DND-41 (cell line): ENCODE measurements at regions not wholly inside any gene's neighbourhood (a gene's known extent, or its start where the extent isn't known, plus 50 kb on each side); places are given as distances from the start of the nearest gene placed in this dataset.

Source experiments
- EZH2 ChIP-seq: IDR thresholded peaks from 3 replicates; pipeline ENCODE4 v1.6.1; 2012; ENCODE audit warnings: borderline replicate concordance, low read depth, mild to moderate bottlenecking, moderate library complexity, low read length, inconsistent platforms; ENCODE audit not compliant: severe bottlenecking
- TF ChIP-seq, protein P1 (sequence below): IDR thresholded peaks from 2 replicates; pipeline ENCODE4 v1.5.1; 2012; ENCODE audit warnings: borderline replicate concordance, low read length, moderate library complexity, mild to moderate bottlenecking; ENCODE audit not compliant: poor library complexity, severe bottlenecking; ENCODE audit errors: extremely low read depth

DNA sequence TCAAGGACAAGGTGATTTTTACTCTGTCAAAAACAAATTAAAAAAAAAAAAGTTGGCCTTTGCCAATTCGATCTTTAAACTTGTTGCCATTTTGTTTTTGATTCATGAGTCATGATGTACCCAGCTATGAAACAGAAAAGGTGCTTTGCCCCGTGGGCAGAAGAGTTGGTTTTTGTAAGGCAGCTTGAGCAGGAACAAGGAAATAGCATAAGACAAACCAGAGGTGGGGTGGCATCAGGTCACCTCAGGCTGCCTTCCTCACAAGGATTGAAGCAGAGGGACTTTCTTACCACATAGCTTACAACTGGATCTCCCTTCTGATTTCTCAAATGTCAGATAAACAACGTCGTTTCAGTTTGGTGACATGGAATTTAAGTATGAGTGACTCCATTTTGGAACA is 123.8 kb downstream of the ARL4C start:
- TF ChIP-seq EZH2, result no peak
- TF ChIP-seq, protein P1, sequence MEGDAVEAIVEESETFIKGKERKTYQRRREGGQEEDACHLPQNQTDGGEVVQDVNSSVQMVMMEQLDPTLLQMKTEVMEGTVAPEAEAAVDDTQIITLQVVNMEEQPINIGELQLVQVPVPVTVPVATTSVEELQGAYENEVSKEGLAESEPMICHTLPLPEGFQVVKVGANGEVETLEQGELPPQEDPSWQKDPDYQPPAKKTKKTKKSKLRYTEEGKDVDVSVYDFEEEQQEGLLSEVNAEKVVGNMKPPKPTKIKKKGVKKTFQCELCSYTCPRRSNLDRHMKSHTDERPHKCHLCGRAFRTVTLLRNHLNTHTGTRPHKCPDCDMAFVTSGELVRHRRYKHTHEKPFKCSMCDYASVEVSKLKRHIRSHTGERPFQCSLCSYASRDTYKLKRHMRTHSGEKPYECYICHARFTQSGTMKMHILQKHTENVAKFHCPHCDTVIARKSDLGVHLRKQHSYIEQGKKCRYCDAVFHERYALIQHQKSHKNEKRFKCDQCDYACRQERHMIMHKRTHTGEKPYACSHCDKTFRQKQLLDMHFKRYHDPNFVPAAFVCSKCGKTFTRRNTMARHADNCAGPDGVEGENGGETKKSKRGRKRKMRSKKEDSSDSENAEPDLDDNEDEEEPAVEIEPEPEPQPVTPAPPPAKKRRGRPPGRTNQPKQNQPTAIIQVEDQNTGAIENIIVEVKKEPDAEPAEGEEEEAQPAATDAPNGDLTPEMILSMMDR, result no peak
